ENCODE measurements at regions not wholly inside any gene's neighbourhood (a gene's known extent, or its start where the extent isn't known, plus 50 kb on each side); places are given as distances from the start of the nearest gene placed in this dataset.

- TF ChIP-seq POLR2A (IDR thresholded peaks at IDR 0.05) (no peak), CTCF (IDR thresholded peaks at IDR 0.05) (no peak)
Measured at GRCh38 chr21:41029571-41029970, 138.4 kb upstream of the BACE2 start.
